Esophagus muscularis mucosa (tissue), 4 donors: ENCODE measurements at regions not wholly inside any gene's neighbourhood (a gene's known extent, or its start where the extent isn't known, plus 50 kb on each side); places are given as distances from the start of the nearest gene placed in this dataset.

Experiments
- EP300 ChIP-seq: sonication (generic); formaldehyde crosslinking; IDR thresholded peaks from one replicate; pipeline ENCODE4 v1.6.1; 2017; ENCODE audit warnings: antibody characterized with exemption
- POLR2A ChIP-seq: fragments of 450-650 bp; IDR thresholded peaks from one replicate; pipeline ENCODE4 v1.6.1; 2017; ENCODE audit warnings: antibody characterized with exemption, moderate library complexity, mild to moderate bottlenecking, low read depth
- POLR2AphosphoS5 ChIP-seq, 2 donors: sonication (generic); formaldehyde crosslinking; IDR thresholded peaks; one replicate each; pipeline ENCODE4 v1.6.1; 2017; ENCODE audit warnings: antibody characterized with exemption in 2 of 2
- TF ChIP-seq, protein P1 (sequence below), 3 experiments: fragments of 200-600 bp in 2 of 3; fragments of 450-650 bp in 1 of 3; sonication (generic) in 2 of 3; IDR thresholded peaks; one replicate each; pipeline ENCODE4 v1.5.1; 2017 to 2019; ENCODE audit warnings: antibody characterized with exemption in 3 of 3, mild to moderate bottlenecking in 2 of 3, moderate library complexity in 1 of 3

GRCh38 chr21:27225151-27225550 is 258.3 kb upstream of the ADAMTS5 start:
- no peak for TF ChIP-seq EP300
- TF ChIP-seq POLR2AphosphoS5 (IDR thresholded peaks at IDR 0.05): no peak
- TF ChIP-seq, protein P1, sequence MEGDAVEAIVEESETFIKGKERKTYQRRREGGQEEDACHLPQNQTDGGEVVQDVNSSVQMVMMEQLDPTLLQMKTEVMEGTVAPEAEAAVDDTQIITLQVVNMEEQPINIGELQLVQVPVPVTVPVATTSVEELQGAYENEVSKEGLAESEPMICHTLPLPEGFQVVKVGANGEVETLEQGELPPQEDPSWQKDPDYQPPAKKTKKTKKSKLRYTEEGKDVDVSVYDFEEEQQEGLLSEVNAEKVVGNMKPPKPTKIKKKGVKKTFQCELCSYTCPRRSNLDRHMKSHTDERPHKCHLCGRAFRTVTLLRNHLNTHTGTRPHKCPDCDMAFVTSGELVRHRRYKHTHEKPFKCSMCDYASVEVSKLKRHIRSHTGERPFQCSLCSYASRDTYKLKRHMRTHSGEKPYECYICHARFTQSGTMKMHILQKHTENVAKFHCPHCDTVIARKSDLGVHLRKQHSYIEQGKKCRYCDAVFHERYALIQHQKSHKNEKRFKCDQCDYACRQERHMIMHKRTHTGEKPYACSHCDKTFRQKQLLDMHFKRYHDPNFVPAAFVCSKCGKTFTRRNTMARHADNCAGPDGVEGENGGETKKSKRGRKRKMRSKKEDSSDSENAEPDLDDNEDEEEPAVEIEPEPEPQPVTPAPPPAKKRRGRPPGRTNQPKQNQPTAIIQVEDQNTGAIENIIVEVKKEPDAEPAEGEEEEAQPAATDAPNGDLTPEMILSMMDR (IDR thresholded peaks at IDR 0.05): no peak
- no peak for TF ChIP-seq POLR2A
